Transverse colon (tissue), 4 donors: ENCODE measurements at regions not wholly inside any gene's neighbourhood (a gene's known extent, or its start where the extent isn't known, plus 50 kb on each side); places are given as distances from the start of the nearest gene placed in this dataset.

Experiments
- DNase-seq: peaks from one replicate; pipeline ENCODE4 v3.0.0-alpha.2; 2019
- H3K27ac ChIP-seq, 4 donors: fragments of 200-600 bp; sonication (generic); 2 replicates each; pipeline ENCODE4 v1.5.1; 2016 to 2018; ENCODE audit warnings: inconsistent platforms in 4 of 4
- H3K27me3 ChIP-seq: fragments of 200-600 bp; sonication (generic); 2 replicates; pipeline ENCODE4 v1.5.1; 2017; ENCODE audit warnings: inconsistent platforms
- H3K36me3 ChIP-seq, 4 donors: fragments of 200-600 bp; sonication (generic); 2 replicates each; pipeline ENCODE4 v1.5.1; 2017 to 2019; ENCODE audit warnings: inconsistent platforms in 4 of 4
- H3K4me1 ChIP-seq, 4 donors: fragments of 200-600 bp; sonication (generic); 2 replicates each; pipeline ENCODE4 v1.5.1; 2017 to 2020; ENCODE audit warnings: inconsistent platforms in 4 of 4
- H3K4me3 ChIP-seq, 4 donors: fragments of 200-600 bp; sonication (generic); 1 replicate in 1 of 4; 2 replicates in 3 of 4; pipeline versions ENCODE4 v1.5.1 to v1.6.1; 2017 to 2019; ENCODE audit warnings: inconsistent platforms in 4 of 4
- H3K9me3 ChIP-seq, 2 donors: fragments of 200-600 bp; sonication (generic); 2 replicates each; pipeline ENCODE4 v1.5.1; 2017 to 2019; ENCODE audit warnings: inconsistent platforms in 2 of 2
- CTCF ChIP-seq, 5 experiments: fragments of 200-600 bp in 3 of 5; fragments of 450-650 bp in 2 of 5; sonication (generic) in 3 of 5; IDR thresholded peaks; 1 replicate in 2 of 5; 2 replicates in 3 of 5; pipeline ENCODE4 v1.5.1; 2016 to 2017; ENCODE audit warnings: antibody characterized with exemption in 5 of 5, inconsistent platforms in 3 of 5, mild to moderate bottlenecking in 2 of 5, moderate library complexity in 1 of 5
- EP300 ChIP-seq: sonication (generic); formaldehyde crosslinking; IDR thresholded peaks from one replicate; pipeline ENCODE4 v1.6.1; 2017; ENCODE audit warnings: antibody characterized with exemption, low read depth
- POLR2A ChIP-seq: fragments of 450-650 bp; IDR thresholded peaks from one replicate; pipeline ENCODE4 v1.6.1; 2016; ENCODE audit warnings: antibody characterized with exemption, mild to moderate bottlenecking, moderate library complexity
- POLR2AphosphoS5 ChIP-seq, 3 donors: sonication (generic); formaldehyde crosslinking; IDR thresholded peaks; one replicate each; pipeline ENCODE4 v1.6.1; 2016; ENCODE audit warnings: antibody characterized with exemption in 3 of 3
- WGBS, 2 donors: methylation state at CpG; one replicate each; pipeline ENCODE4 v1.1.5; 2018; ENCODE audit warnings: low coverage in 1 of 2; 5-methylcytosine and 5-hydroxymethylcytosine counted together
- in situ Hi-C, 4 donors: fragments of 200-750 bp; cut with MboI; loops; one replicate each; pipeline versions ENCODE4 v1.15.0 to v1.15.1; 2017; ENCODE audit warnings: low sequenced_read_pairs in 3 of 4, low pct_ligation_motif_present in 1 of 4, low pct_unique_long_range_greater_than_20kb in 1 of 4
- intact Hi-C: fragments of 100-400 bp; cut with DNase I; formaldehyde crosslinking; loops from one replicate; pipeline ENCODE4 v1.15.1; 2023; ENCODE audit warnings: low total_unique reads

- intact Hi-C loops (no loop called here), in situ Hi-C loops (no loop called here)
- no peaks in the 10 kb centered on the region for H3K27me3 ChIP-seq
- 93% methylated on average over 5 of the region's 5 CpGs; no CpG with 5 or more reads in 1 of the 2 donors for WGBS, 2 donors
- H3K9me3 ChIP-seq: no peaks in the 10 kb centered on the region
- TF ChIP-seq POLR2AphosphoS5 (IDR thresholded peaks at IDR 0.05): no peak
- no peak for TF ChIP-seq CTCF (IDR thresholded peaks at IDR 0.05)
- TF ChIP-seq POLR2A: no peak
- no peak for TF ChIP-seq EP300
- H3K4me1 ChIP-seq: no peaks in the 10 kb centered on the region
- no peak for DNase-seq
- no peak overlapping the region for H3K4me3 ChIP-seq
- no peaks in the 10 kb centered on the region for H3K36me3 ChIP-seq
- no peak overlapping the region for H3K27ac ChIP-seq
Observed at GRCh38 chr2:120535081-120535480, 189.1 kb downstream of the INHBB start.

- in situ Hi-C loops (no loop called here), intact Hi-C loops (no loop called here)
- TF ChIP-seq POLR2AphosphoS5 (IDR thresholded peaks at IDR 0.05) (no peak), EP300 (no peak), CTCF (IDR thresholded peaks at IDR 0.05) (no peak), POLR2A (no peak)
- Histone ChIP-seq H3K27ac (no peak overlapping the region), H3K9me3 (no peaks in the 10 kb centered on the region), H3K4me1 (peaks cover 0 to 5% (median 0%) of the 10 kb centered on the region in 4 donors), H3K36me3 (no peaks in the 10 kb centered on the region), H3K27me3 (no peaks in the 10 kb centered on the region), H3K4me3 (no peak overlapping the region)
- no peak for DNase-seq
- 40 to 93% methylated on average over 1 to 4 of the region's 4 CpGs for WGBS, 2 donors
Observed at GRCh38 chr2:120536141-120536540, 190.2 kb downstream of the INHBB start.

GRCh38 chr2:120538691-120539423 is 192.9 kb downstream of the INHBB start:
- TF ChIP-seq EP300 (no peak), CTCF (IDR thresholded peaks at IDR 0.05) (no peak), POLR2A (no peak), POLR2AphosphoS5 (IDR thresholded peaks at IDR 0.05) (no peak)
- in situ Hi-C loops (no loop called here), intact Hi-C loops (no loop called here)
- Histone ChIP-seq H3K4me3 (no peak overlapping the region), H3K27me3 (no peaks in the 10 kb centered on the region), H3K9me3 (no peaks in the 10 kb centered on the region), H3K27ac (no peak overlapping the region), H3K4me1 (peaks cover 0 to 5% (median 0%) of the 10 kb centered on the region in 4 donors), H3K36me3 (no peaks in the 10 kb centered on the region)
- 42 to 69% methylated on average over 3 to 12 of the region's 12 CpGs for WGBS, 2 donors
- DNase-seq: no peak

- Histone ChIP-seq H3K27me3 (no peaks in the 10 kb centered on the region), H3K4me3 (no peak overlapping the region), H3K9me3 (no peaks in the 10 kb centered on the region), H3K36me3 (no peaks in the 10 kb centered on the region), H3K4me1 (peaks cover 0 to 5% (median 0%) of the 10 kb centered on the region in 4 donors), H3K27ac (no peak overlapping the region)
- intact Hi-C loops (no loop called here), in situ Hi-C loops (no loop called here)
- no peak for DNase-seq
- TF ChIP-seq EP300: no peak
- no peak for TF ChIP-seq POLR2A
- no peak for TF ChIP-seq POLR2AphosphoS5 (IDR thresholded peaks at IDR 0.05)
- no peak for TF ChIP-seq CTCF (IDR thresholded peaks at IDR 0.05)
- WGBS, 2 donors: 91% methylated on average over 15 of the region's 15 CpGs; no CpG with 5 or more reads in 1 of the 2 donors
Observed at GRCh38 chr2:120539424-120539936, 193.5 kb downstream of the INHBB start.
